ENCODE measurements at regions not wholly inside any gene's neighbourhood (a gene's known extent, or its start where the extent isn't known, plus 50 kb on each side); places are given as distances from the start of the nearest gene placed in this dataset.

- TF ChIP-seq RAD21 (IDR thresholded peaks at IDR 0.05; ENCODE audit: low read depth), result no peak
- no peak for TF ChIP-seq CREB1 (IDR thresholded peaks at IDR 0.05; ENCODE audit: low read depth)
- TF ChIP-seq EGR1 (IDR thresholded peaks at IDR 0.05), result no peak
- TF ChIP-seq, protein P1, sequence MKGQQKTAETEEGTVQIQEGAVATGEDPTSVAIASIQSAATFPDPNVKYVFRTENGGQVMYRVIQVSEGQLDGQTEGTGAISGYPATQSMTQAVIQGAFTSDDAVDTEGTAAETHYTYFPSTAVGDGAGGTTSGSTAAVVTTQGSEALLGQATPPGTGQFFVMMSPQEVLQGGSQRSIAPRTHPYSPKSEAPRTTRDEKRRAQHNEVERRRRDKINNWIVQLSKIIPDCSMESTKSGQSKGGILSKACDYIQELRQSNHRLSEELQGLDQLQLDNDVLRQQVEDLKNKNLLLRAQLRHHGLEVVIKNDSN (IDR thresholded peaks at IDR 0.05), result no peak
- no peak for TF ChIP-seq TAF1 (IDR thresholded peaks at IDR 0.05; ENCODE audit: low read depth)
- TF ChIP-seq NFIC (IDR thresholded peaks at IDR 0.05), result no peak
- TF ChIP-seq MAX (IDR thresholded peaks at IDR 0.05), result no peak
- TF ChIP-seq YY1 (IDR thresholded peaks at IDR 0.05; ENCODE audit: low read depth), result no peak
- no peak for TF ChIP-seq TEAD4 (IDR thresholded peaks at IDR 0.05)
Measured at GRCh38 chr21:23438081-23438480, 2169.2 kb downstream of the MRPL39 start.
